CD14-positive monocyte (primary cell): ENCODE measurements at regions not wholly inside any gene's neighbourhood (a gene's known extent, or its start where the extent isn't known, plus 50 kb on each side); places are given as distances from the start of the nearest gene placed in this dataset.

ENCODE experiments used
- DNase-seq, 3 donors: peaks; one replicate each; pipeline ENCODE4 v3.0.0-alpha.2; 2011 to 2022
- H2AFZ ChIP-seq: 2 replicates; pipeline ENCODE4 v1.6.0; 2012; ENCODE audit warnings: mild to moderate bottlenecking, low read depth, low read length, inconsistent platforms; ENCODE audit not compliant: insufficient read depth, poor library complexity, severe bottlenecking
- H3K27ac ChIP-seq, 2 donors: 1 replicate in 1 of 2; 2 replicates in 1 of 2; pipeline ENCODE4 v1.5.1; 2012 to 2013; ENCODE audit warnings: low read length in 2 of 2, control low read depth in 1 of 2, inconsistent platforms in 1 of 2, low read depth in 1 of 2, mild to moderate bottlenecking in 1 of 2
- H3K27me3 ChIP-seq, 2 donors: one replicate each; pipeline versions ENCODE4 v1.6.0 to v1.6.1; 2011 to 2013; ENCODE audit warnings: low read length in 2 of 2; ENCODE audit not compliant: control insufficient read depth in 2 of 2, insufficient read depth in 2 of 2
- H3K36me3 ChIP-seq, 2 donors: replicated peaks in 1 of 2; 1 replicate in 1 of 2; 2 replicates in 1 of 2; pipeline versions ENCODE4 v1.5.1 to v1.6.1; 2012 to 2013; ENCODE audit warnings: low read length in 2 of 2, control low read depth in 1 of 2, inconsistent platforms in 1 of 2, mild to moderate bottlenecking in 1 of 2; ENCODE audit not compliant: insufficient read depth in 2 of 2, control insufficient read depth in 1 of 2
- H3K4me1 ChIP-seq, 2 donors: 1 replicate in 1 of 2; 2 replicates in 1 of 2; pipeline versions ENCODE4 v1.5.1 to v1.6.1; 2012 to 2013; ENCODE audit warnings: low read length in 2 of 2, control low read depth in 1 of 2, inconsistent platforms in 1 of 2, mild to moderate bottlenecking in 1 of 2, moderate library complexity in 1 of 2; ENCODE audit not compliant: insufficient read depth in 2 of 2, control insufficient read depth in 1 of 2
- H3K4me2 ChIP-seq: replicated peaks from 2 replicates; pipeline ENCODE3; 2012; ENCODE audit warnings: low read length, moderate library complexity, mild to moderate bottlenecking; ENCODE audit not compliant: poor library complexity, severe bottlenecking; ENCODE audit errors: extremely low read depth
- H3K4me3 ChIP-seq, 3 experiments: fragments of 200-600 bp in 1 of 3; sonication (generic) in 1 of 3; replicated peaks in 1 of 3; 1 replicate in 2 of 3; 2 replicates in 1 of 3; pipeline ENCODE4 v1.5.1; 2011 to 2013; ENCODE audit warnings: low read length in 3 of 3, mild to moderate bottlenecking in 3 of 3, control low read depth in 2 of 3, low read depth in 2 of 3, inconsistent platforms in 1 of 3, moderate library complexity in 1 of 3
- H3K79me2 ChIP-seq: 2 replicates; pipeline ENCODE4 v1.6.0; 2012; ENCODE audit warnings: mild to moderate bottlenecking, control low read depth, inconsistent platforms, low read length, moderate library complexity; ENCODE audit not compliant: insufficient read depth
- H3K9ac ChIP-seq: 2 replicates; pipeline ENCODE4 v1.6.0; 2017; ENCODE audit warnings: low read length, mild to moderate bottlenecking; ENCODE audit not compliant: insufficient read depth, poor library complexity, severe bottlenecking
- H3K9me3 ChIP-seq, 2 donors: replicated peaks in 1 of 2; 1 replicate in 1 of 2; 2 replicates in 1 of 2; pipeline versions ENCODE4 v1.5.1 to v1.6.1; 2012 to 2013; ENCODE audit warnings: low read length in 2 of 2, control low read depth in 1 of 2; ENCODE audit not compliant: control insufficient read depth in 1 of 2, insufficient read depth in 1 of 2
- H4K20me1 ChIP-seq: 2 replicates; pipeline ENCODE4 v1.6.0; 2012; ENCODE audit warnings: mild to moderate bottlenecking, low read length, control low read depth, moderate library complexity; ENCODE audit not compliant: insufficient read depth
- H3K27ac Mint-ChIP-seq, 7 donors: one replicate each; pipeline ENCODE4 v1.8.0; 2020; ENCODE audit warnings: mild to moderate bottlenecking in 7 of 7, mixed read lengths in 7 of 7, moderate library complexity in 6 of 7, inconsistent platforms in 2 of 7
- H3K27me3 Mint-ChIP-seq, 3 donors: one replicate each; pipeline ENCODE4 v1.8.0; 2021 to 2022; ENCODE audit warnings: low read depth in 3 of 3, mild to moderate bottlenecking in 3 of 3, mixed read lengths in 3 of 3, moderate library complexity in 3 of 3, inconsistent platforms in 1 of 3
- H3K36me3 Mint-ChIP-seq, 2 donors: one replicate each; pipeline ENCODE4 v1.8.0; 2020; ENCODE audit warnings: mixed read lengths in 2 of 2, inconsistent platforms in 1 of 2, mild to moderate bottlenecking in 1 of 2
- H3K4me1 Mint-ChIP-seq: one replicate; pipeline ENCODE4 v1.8.0; 2020; ENCODE audit warnings: mild to moderate bottlenecking, mixed read lengths
- H3K4me3 Mint-ChIP-seq, 2 donors: one replicate each; pipeline ENCODE4 v1.8.0; 2020; ENCODE audit warnings: mild to moderate bottlenecking in 2 of 2, mixed read lengths in 2 of 2, moderate library complexity in 1 of 2
- H3K9me3 Mint-ChIP-seq, 7 donors: one replicate each; pipeline ENCODE4 v1.8.0; 2020 to 2022; ENCODE audit warnings: mixed read lengths in 7 of 7, mild to moderate bottlenecking in 6 of 7, moderate library complexity in 6 of 7, inconsistent platforms in 2 of 7
- WGBS: methylation state at CpG from one replicate; pipeline ENCODE4 v1.1.5; 2013; ENCODE audit warnings: missing lambda C conversion rate; ENCODE audit not compliant: insufficient coverage; 5-methylcytosine and 5-hydroxymethylcytosine counted together
- intact Hi-C, 2 donors: fragments of 100-400 bp; cut with micrococcal nuclease; formaldehyde crosslinking; loops; one replicate each; pipeline versions ENCODE4 v1.15.0 to v1.15.1; 2023
- TF ChIP-seq, protein P1 (sequence below): fragments of 200-600 bp; IDR thresholded peaks from one replicate; pipeline ENCODE4 v1.8.0; 2022; ENCODE audit warnings: antibody characterized with exemption, mild to moderate bottlenecking

DNA sequence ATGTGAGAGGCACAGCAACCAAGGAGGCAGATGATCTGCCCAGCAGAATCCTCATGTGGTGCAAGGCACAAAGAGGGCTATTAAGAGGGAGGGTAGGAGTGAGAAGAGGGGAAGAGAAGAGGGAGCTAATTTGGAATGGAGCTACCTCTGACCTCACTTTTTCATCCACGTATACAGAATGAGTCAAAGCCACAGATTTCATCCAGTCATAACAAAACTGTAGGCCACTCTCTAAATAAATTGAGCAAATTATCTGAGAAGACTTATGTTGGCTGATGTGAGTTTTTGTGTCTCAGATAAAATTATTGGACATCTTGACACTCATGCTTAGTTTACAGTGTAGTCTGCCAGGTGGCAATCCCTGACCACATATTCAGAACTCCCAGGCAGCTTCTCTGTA is 325.6 kb downstream of the TTLL7 start:
- H3K27me3 Mint-ChIP-seq, result no peaks in the 10 kb centered on the region
- no peaks in the 10 kb centered on the region for H3K4me1 Mint-ChIP-seq
- Histone ChIP-seq H3K4me1 (no peaks in the 10 kb centered on the region), H4K20me1 (no peaks in the 10 kb centered on the region), H3K36me3 (no peaks in the 10 kb centered on the region), H3K4me3 (no peak overlapping the region), H2AFZ (no peak overlapping the region), H3K27ac (no peak overlapping the region), H3K27me3 (no peaks in the 10 kb centered on the region), H3K4me2 (no peak overlapping the region), H3K79me2 (no peaks in the 10 kb centered on the region), H3K9ac (no peak overlapping the region), H3K9me3 (peaks cover 0 to 3% of the 10 kb centered on the region in 2 donors)
- DNase-seq, result no peak
- intact Hi-C loops, result no loop called here
- no CpG with 5 or more reads among the region's 1 CpG for WGBS
- peaks cover 0 to 8% (median 6%) of the 10 kb centered on the region in 7 donors for H3K9me3 Mint-ChIP-seq
- no peak overlapping the region for H3K4me3 Mint-ChIP-seq
- TF ChIP-seq, protein P1, sequence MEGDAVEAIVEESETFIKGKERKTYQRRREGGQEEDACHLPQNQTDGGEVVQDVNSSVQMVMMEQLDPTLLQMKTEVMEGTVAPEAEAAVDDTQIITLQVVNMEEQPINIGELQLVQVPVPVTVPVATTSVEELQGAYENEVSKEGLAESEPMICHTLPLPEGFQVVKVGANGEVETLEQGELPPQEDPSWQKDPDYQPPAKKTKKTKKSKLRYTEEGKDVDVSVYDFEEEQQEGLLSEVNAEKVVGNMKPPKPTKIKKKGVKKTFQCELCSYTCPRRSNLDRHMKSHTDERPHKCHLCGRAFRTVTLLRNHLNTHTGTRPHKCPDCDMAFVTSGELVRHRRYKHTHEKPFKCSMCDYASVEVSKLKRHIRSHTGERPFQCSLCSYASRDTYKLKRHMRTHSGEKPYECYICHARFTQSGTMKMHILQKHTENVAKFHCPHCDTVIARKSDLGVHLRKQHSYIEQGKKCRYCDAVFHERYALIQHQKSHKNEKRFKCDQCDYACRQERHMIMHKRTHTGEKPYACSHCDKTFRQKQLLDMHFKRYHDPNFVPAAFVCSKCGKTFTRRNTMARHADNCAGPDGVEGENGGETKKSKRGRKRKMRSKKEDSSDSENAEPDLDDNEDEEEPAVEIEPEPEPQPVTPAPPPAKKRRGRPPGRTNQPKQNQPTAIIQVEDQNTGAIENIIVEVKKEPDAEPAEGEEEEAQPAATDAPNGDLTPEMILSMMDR, result no peak
- H3K36me3 Mint-ChIP-seq, result no peaks in the 10 kb centered on the region
- no peak overlapping the region for H3K27ac Mint-ChIP-seq

DNA sequence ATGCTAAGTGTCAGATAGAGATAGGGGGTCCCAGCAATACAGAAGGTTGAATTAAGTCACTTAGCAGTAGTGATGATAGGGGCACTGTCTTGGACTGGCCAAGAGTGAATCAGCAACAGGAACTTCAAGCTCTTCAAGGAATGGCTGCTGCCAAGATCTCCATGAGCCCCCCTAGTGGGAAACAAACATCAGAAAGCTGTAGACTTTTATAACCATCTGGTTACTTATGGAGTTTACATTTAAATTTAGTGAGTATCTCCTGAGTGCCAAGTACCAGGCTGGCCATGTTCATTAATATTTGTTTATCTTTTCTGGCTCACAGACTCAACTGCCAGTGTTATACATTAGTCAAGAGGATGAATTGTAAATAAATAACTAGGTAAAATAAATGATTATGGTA is 327.3 kb downstream of the TTLL7 start:
- intact Hi-C loops, result no loop called here
- Histone ChIP-seq H3K4me1 (no peaks in the 10 kb centered on the region), H3K36me3 (no peaks in the 10 kb centered on the region), H4K20me1 (no peaks in the 10 kb centered on the region), H3K27ac (no peak overlapping the region), H2AFZ (no peak overlapping the region), H3K4me2 (no peak overlapping the region), H3K4me3 (no peak overlapping the region), H3K27me3 (no peaks in the 10 kb centered on the region), H3K79me2 (no peaks in the 10 kb centered on the region), H3K9ac (no peak overlapping the region), H3K9me3 (peaks cover 0 to 3% of the 10 kb centered on the region in 2 donors)
- Mint-ChIP-seq H3K36me3 (no peaks in the 10 kb centered on the region), H3K9me3 (peaks cover 4 to 10% (median 6%) of the 10 kb centered on the region in 7 donors), H3K27me3 (no peaks in the 10 kb centered on the region), H3K4me1 (no peaks in the 10 kb centered on the region), H3K27ac (no peak overlapping the region), H3K4me3 (no peak overlapping the region)
- no peak for DNase-seq
- TF ChIP-seq, protein P1, result no peak
